GM12878 (cell line): ENCODE measurements at regions not wholly inside any gene's neighbourhood (a gene's known extent, or its start where the extent isn't known, plus 50 kb on each side); places are given as distances from the start of the nearest gene placed in this dataset.

ENCODE experiments used
- ATAC-seq: fragments of 200-7000 bp; cut with Tn5 transposase; 3 replicates; pipeline ENCODE4 v1.9.1; 2020; ENCODE audit warnings: mild to moderate bottlenecking, moderate library complexity
- BruUV-seq: library from RNA; stranded (reverse); fragments of 400-500 nt; replicated peaks from 2 replicates; lab custom pipeline; 2021; lab: Mats Ljungman, UMichigan
- CTCF ChIA-PET: fragments of 300-600 bp; sonication (Branson Sonifier 250); formaldehyde crosslinking; extraction: SDS; loops from one replicate; lab custom pipeline; 2021; ENCODE audit warnings: inconsistent platforms; lab: Yijun Ruan, JAX
- POLR2A ChIA-PET: fragments of 350-600 bp; formaldehyde crosslinking; extraction: SDS; loops from one replicate; lab custom pipeline; 2021; ENCODE audit warnings: inconsistent platforms; lab: Charles Lee
- RAD21 ChIA-PET: fragments of 300-600 bp; sonication (Branson Sonifier 250); formaldehyde crosslinking; loops from one replicate; lab custom pipeline; 2023; ENCODE audit warnings: antibody characterized with exemption; ENCODE audit not compliant: unreplicated experiment; lab: Charles Lee
- SMC1A ChIA-PET: fragments of 300-600 bp; sonication (Branson Sonifier 250); formaldehyde crosslinking; loops from one replicate; lab custom pipeline; 2023; ENCODE audit not compliant: unreplicated experiment, uncharacterized antibody; lab: Charles Lee
- DNase-seq: peaks from one replicate; pipeline ENCODE4 v3.0.0-alpha.2; 2011; ENCODE audit warnings: low read depth, low spot score
- FAIRE-seq: peaks from 3 replicates; lab custom pipeline; 2011; peaks lifted over from hg19 to GRCh38; lab: Jason Lieb, UNC
- H2AFZ ChIP-seq: 2 replicates; pipeline ENCODE4 v1.6.0; 2011; ENCODE audit warnings: low read depth, low read length, control low read depth; ENCODE audit not compliant: control insufficient read depth
- H3K27ac ChIP-seq: 2 replicates; pipeline ENCODE4 v1.5.1; 2011; ENCODE audit warnings: control low read depth; ENCODE audit not compliant: control insufficient read depth, insufficient read depth
- H3K27me3 ChIP-seq, 2 experiments: replicated peaks in 1 of 2; 2 replicates each; pipeline versions ENCODE4 v1.6.0 to v1.6.1; 2011; ENCODE audit warnings: low read length in 1 of 2; ENCODE audit not compliant: control insufficient read depth in 2 of 2, insufficient read depth in 2 of 2
- H3K36me3 ChIP-seq, 2 experiments: 2 replicates each; pipeline ENCODE4 v1.5.1; 2011; ENCODE audit warnings: low read length in 1 of 2; ENCODE audit not compliant: control insufficient read depth in 2 of 2, insufficient read depth in 2 of 2
- H3K4me1 ChIP-seq: 2 replicates; pipeline ENCODE4 v1.6.1; 2011; ENCODE audit warnings: mild to moderate bottlenecking, low read length, moderate library complexity, mixed read lengths; ENCODE audit not compliant: control insufficient read depth, insufficient read depth
- H3K4me2 ChIP-seq: 2 replicates; pipeline ENCODE4 v1.6.0; 2011; ENCODE audit warnings: control low read depth; ENCODE audit not compliant: control insufficient read depth, insufficient read depth
- H3K4me3 ChIP-seq: fragments of 200-600 bp; sonication (generic); 2 replicates; pipeline ENCODE4 v1.5.1; 2016
- H3K79me2 ChIP-seq: 2 replicates; pipeline ENCODE4 v1.6.0; 2011; ENCODE audit warnings: low read length; ENCODE audit not compliant: control insufficient read depth, insufficient read depth
- H3K9ac ChIP-seq: 2 replicates; pipeline ENCODE4 v1.8.0; 2011; ENCODE audit warnings: low read length, control low read depth, mixed read lengths; ENCODE audit not compliant: control insufficient read depth, insufficient read depth
- H3K9me3 ChIP-seq: replicated peaks from 3 replicates; pipeline ENCODE4 v1.5.1; 2011; ENCODE audit warnings: mild to moderate bottlenecking, low read length; ENCODE audit not compliant: control insufficient read depth, insufficient read depth
- H4K20me1 ChIP-seq: 2 replicates; pipeline ENCODE4 v1.6.0; 2011; ENCODE audit not compliant: control insufficient read depth, insufficient read depth
- CEBPB ChIP-seq, 2 experiments: fragments of 150-350 bp in 1 of 2; IDR thresholded peaks; 2 replicates each; pipeline ENCODE4 v1.6.1; 2012 to 2014; ENCODE audit warnings: low read depth in 2 of 2, low read length in 2 of 2, borderline replicate concordance in 1 of 2, inconsistent platforms in 1 of 2
- DPF2 ChIP-seq: fragments of 450-650 bp; IDR thresholded peaks from 2 replicates; pipeline ENCODE4 v1.6.1; 2017; ENCODE audit warnings: mild to moderate bottlenecking
- HSF1 ChIP-seq: fragments of 150-350 bp; IDR thresholded peaks from 2 replicates; pipeline ENCODE4 v1.6.1; 2014; ENCODE audit warnings: mild to moderate bottlenecking, low read depth, low read length
- IKZF2 ChIP-seq, 2 experiments: fragments of 450-650 bp; IDR thresholded peaks; 2 replicates each; pipeline ENCODE4 v1.6.1; 2017; ENCODE audit warnings: mild to moderate bottlenecking in 2 of 2, moderate library complexity in 2 of 2
- IRF4 ChIP-seq: IDR thresholded peaks from 2 replicates; pipeline ENCODE4 v1.6.1; 2011; ENCODE audit warnings: low read depth, low read length
- MYB ChIP-seq: fragments of 150-350 bp; IDR thresholded peaks from 2 replicates; pipeline ENCODE4 v1.6.1; 2014; ENCODE audit warnings: mild to moderate bottlenecking, low read depth, low read length, borderline replicate concordance
- NKRF ChIP-seq: fragments of 450-650 bp; conservative IDR thresholded peaks from 2 replicates; pipeline ENCODE4 v1.6.1; 2017; ENCODE audit warnings: mild to moderate bottlenecking, moderate library complexity
- NR2F1 ChIP-seq: fragments of 450-650 bp; conservative IDR thresholded peaks from 2 replicates; pipeline ENCODE4 v1.6.1; 2017; ENCODE audit warnings: mild to moderate bottlenecking
- RELB ChIP-seq: fragments of 450-650 bp; IDR thresholded peaks from 2 replicates; pipeline ENCODE4 v1.6.1; 2017; ENCODE audit warnings: low read depth, mild to moderate bottlenecking, moderate library complexity
- SP1 ChIP-seq: IDR thresholded peaks from one replicate; pipeline ENCODE4 v1.6.1; 2011; ENCODE audit warnings: low read depth, low read length
- TARDBP ChIP-seq: IDR thresholded peaks from 2 replicates; pipeline ENCODE4 v1.6.1; 2016; ENCODE audit warnings: borderline replicate concordance
- ZNF274 ChIP-seq: IDR thresholded peaks from one replicate; pipeline ENCODE4 v1.8.0; 2011; ENCODE audit not compliant: insufficient read length, insufficient read depth
- WGBS: methylation state at CpG from one replicate; pipeline ENCODE4 v1.1.6; 2016; ENCODE audit warnings: low lambda C conversion rate; ENCODE audit not compliant: insufficient replicate concordance, insufficient coverage; ENCODE audit errors: missing lambda C conversion rate; 5-methylcytosine and 5-hydroxymethylcytosine counted together
- in situ Hi-C: fragments of 300-500 bp; cut with MboI; formaldehyde crosslinking; loops from 9 replicates; pipeline ENCODE4 v1.14.3; 2018; ENCODE audit warnings: mixed read lengths
- intact Hi-C: fragments of 100-400 bp; cut with micrococcal nuclease; formaldehyde crosslinking; loops from one replicate; pipeline ENCODE4 v1.14.2; 2022; ENCODE audit not compliant: unreplicated experiment
- TF ChIP-seq, protein P1 (sequence below): IDR thresholded peaks from 2 replicates; pipeline ENCODE4 v1.6.1; 2012; ENCODE audit warnings: low read length, inconsistent platforms

DNA sequence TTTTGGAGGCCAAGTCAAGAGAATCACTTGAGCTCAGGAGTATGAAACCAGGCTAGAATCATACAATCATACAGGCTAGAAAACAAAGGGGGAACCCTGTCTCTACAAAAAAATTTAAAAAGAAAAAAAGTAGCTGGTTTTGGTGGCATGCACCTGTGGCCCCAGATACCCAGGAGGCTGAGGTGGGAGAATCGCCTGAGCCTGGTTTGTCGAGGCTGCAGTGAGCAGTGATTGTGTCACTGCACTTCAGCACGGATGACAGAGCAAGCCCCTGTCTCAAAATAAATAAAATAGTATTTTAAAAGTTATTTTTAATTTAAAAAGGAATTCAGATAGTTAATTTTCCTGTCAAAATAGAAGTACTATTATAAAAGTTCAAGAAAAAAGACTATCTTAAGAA lies 369.1 kb upstream of the SLITRK5 start:
- no peak overlapping the region for H3K27ac ChIP-seq
- ChIA-PET SMC1A (no interaction called here), RAD21 (no interaction called here), POLR2A (no interaction called here), CTCF (no interaction called here)
- no peak overlapping the region for H3K4me2 ChIP-seq
- intact Hi-C loops = no loop called here
- in situ Hi-C loops = no loop called here
- TF ChIP-seq CEBPB (IDR thresholded peaks at IDR 0.05; ENCODE audit: borderline replicate concordance in 1 of 2, low read depth in 2 of 2, low read length in 2 of 2) = no peak
- no peak for TF ChIP-seq MYB
- TF ChIP-seq DPF2 = no peak
- no peak for TF ChIP-seq ZNF274
- TF ChIP-seq NKRF = no peak
- TF ChIP-seq RELB = no peak
- TF ChIP-seq, protein P1, sequence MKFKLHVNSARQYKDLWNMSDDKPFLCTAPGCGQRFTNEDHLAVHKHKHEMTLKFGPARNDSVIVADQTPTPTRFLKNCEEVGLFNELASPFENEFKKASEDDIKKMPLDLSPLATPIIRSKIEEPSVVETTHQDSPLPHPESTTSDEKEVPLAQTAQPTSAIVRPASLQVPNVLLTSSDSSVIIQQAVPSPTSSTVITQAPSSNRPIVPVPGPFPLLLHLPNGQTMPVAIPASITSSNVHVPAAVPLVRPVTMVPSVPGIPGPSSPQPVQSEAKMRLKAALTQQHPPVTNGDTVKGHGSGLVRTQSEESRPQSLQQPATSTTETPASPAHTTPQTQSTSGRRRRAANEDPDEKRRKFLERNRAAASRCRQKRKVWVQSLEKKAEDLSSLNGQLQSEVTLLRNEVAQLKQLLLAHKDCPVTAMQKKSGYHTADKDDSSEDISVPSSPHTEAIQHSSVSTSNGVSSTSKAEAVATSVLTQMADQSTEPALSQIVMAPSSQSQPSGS = no peak
- TF ChIP-seq IKZF2 (IDR thresholded peaks at IDR 0.05) = no peak
- TF ChIP-seq SP1 = no peak
- no peak for TF ChIP-seq HSF1
- no peak for TF ChIP-seq TARDBP
- TF ChIP-seq IRF4 = no peak
- TF ChIP-seq NR2F1 = no peak
- 13% methylated on average over 3 of the region's 3 CpGs for WGBS
- no peaks in the 10 kb centered on the region for H3K36me3 ChIP-seq
- no peak for ATAC-seq
- no peak overlapping the region for H3K4me3 ChIP-seq
- no peaks in the 10 kb centered on the region for H3K79me2 ChIP-seq
- H3K9ac ChIP-seq = no peak overlapping the region
- H4K20me1 ChIP-seq = no peaks in the 10 kb centered on the region
- H3K27me3 ChIP-seq = no peaks in the 10 kb centered on the region
- FAIRE-seq = no peak
- no peak overlapping the region for H2AFZ ChIP-seq
- no peaks in the 10 kb centered on the region for H3K9me3 ChIP-seq
- no peaks in the 10 kb centered on the region for H3K4me1 ChIP-seq
- BruUV-seq = no TSS peak
- no peak for DNase-seq
